ENCODE measurements at regions not wholly inside any gene's neighbourhood (a gene's known extent, or its start where the extent isn't known, plus 50 kb on each side); places are given as distances from the start of the nearest gene placed in this dataset.
A peak's percentile ranks its signal among the peaks of the same experiment; 100 is the strongest.

DNA sequence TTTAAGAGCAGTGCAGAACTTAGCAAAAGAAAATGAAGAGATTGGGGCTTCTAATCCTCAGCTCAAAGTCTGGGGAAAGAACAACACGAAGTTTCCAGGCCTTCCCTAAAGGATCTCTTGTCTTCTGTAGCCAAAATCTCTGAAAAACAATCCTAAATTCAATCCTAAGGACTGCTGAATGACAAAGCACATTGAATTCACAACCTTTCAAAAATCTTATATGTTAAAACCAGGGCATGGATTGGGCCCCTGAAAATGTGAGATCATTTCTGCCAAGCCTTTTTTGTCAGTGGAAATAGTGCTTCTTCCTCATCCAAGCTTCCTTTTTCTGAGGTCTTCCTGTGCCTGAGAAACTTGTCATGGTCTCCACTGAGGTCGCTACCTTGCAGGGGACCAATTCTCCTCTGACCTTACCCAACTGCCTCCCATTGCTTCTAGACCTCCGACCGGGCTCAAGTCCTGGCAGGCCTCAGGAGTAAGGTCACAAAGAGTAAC, 126.2 kb upstream of the ARID1B start:
- Histone ChIP-seq H3K36me3 (ENCODE audit: control insufficient read depth, insufficient read depth, low read length) (no peaks in the 10 kb centered on the region), H3K4me1 (ENCODE audit: control insufficient read depth, insufficient read depth, low read length) (peaks cover 9% of the 10 kb centered on the region), H3K27me3 (ENCODE audit: control insufficient read depth, insufficient read depth, low read length) (no peaks in the 10 kb centered on the region), H3K27ac (ENCODE audit: low read length) (no peak overlapping the region), H3K9me3 (ENCODE audit: control insufficient read depth, low read depth, low read length) (no peaks in the 10 kb centered on the region), H3K4me3 (ENCODE audit: low read length) (no peak overlapping the region)
- DNase-seq = no peak
- no CpG with 5 or more reads among the region's 4 CpGs for WGBS (ENCODE audit: insufficient coverage, low lambda C conversion rate)

- H3K27ac ChIP-seq (ENCODE audit: low read length) = no peak overlapping the region
- no peak overlapping the region for H3K4me3 ChIP-seq (ENCODE audit: low read length)
- H3K27me3 ChIP-seq (ENCODE audit: control insufficient read depth, insufficient read depth, low read length) = no peaks in the 10 kb centered on the region
- no peak for DNase-seq
- WGBS (ENCODE audit: insufficient coverage, low lambda C conversion rate) = no CpG with 5 or more reads among the region's 6 CpGs
- no peaks in the 10 kb centered on the region for H3K9me3 ChIP-seq (ENCODE audit: control insufficient read depth, low read depth, low read length)
- H3K36me3 ChIP-seq (ENCODE audit: control insufficient read depth, insufficient read depth, low read length) = no peaks in the 10 kb centered on the region
- H3K4me1 ChIP-seq (ENCODE audit: control insufficient read depth, insufficient read depth, low read length) = no peaks in the 10 kb centered on the region
These were observed 128.6 kb upstream of the ARID1B start for GRCh38 chr6:156648616-156649015.

- no peak overlapping the region for H3K27ac ChIP-seq (ENCODE audit: low read length)
- no peaks in the 10 kb centered on the region for H3K27me3 ChIP-seq (ENCODE audit: control insufficient read depth, insufficient read depth, low read length)
- H3K4me1 ChIP-seq (ENCODE audit: control insufficient read depth, insufficient read depth, low read length) = no peaks in the 10 kb centered on the region
- no peak for DNase-seq
- no peaks in the 10 kb centered on the region for H3K36me3 ChIP-seq (ENCODE audit: control insufficient read depth, insufficient read depth, low read length)
- no CpG with 5 or more reads among the region's 7 CpGs for WGBS (ENCODE audit: insufficient coverage, low lambda C conversion rate)
- no peak overlapping the region for H3K4me3 ChIP-seq (ENCODE audit: low read length)
- H3K9me3 ChIP-seq (ENCODE audit: control insufficient read depth, low read depth, low read length) = no peaks in the 10 kb centered on the region
These were observed 129.2 kb upstream of the ARID1B start for GRCh38 chr6:156647991-156648390.

DNA sequence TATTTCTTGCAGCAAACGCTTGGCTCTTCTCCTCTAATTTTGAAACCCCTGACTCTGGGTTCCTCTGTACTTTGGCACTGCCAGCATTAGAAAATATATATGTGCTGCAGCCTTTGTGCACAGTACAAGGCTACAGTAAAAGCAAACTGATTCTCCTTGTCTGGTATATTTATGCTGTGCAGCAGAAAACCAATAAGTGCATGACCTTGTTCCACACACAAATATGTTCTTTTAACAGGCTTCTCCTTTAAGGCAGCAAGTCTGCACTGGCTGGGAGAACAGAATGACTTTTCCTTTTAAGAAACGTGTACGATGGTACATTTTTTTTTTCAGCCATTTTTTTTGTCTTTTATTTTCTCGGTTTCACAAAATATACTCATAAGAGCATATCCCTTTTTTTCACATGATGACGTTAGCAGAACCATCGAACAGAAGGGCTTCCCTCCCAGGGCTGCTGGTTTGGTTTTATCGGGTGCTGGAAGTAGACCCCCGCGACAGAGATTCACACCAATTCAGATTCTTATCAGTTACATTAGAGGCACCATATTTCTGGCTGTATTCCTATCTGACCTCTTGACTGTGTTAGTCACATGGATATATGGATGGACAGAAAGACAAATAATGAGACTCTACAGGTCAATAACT, 129.9 kb upstream of the ARID1B start:
- H3K27ac ChIP-seq (ENCODE audit: low read length) = no peak overlapping the region
- no peak overlapping the region for H3K4me3 ChIP-seq (ENCODE audit: low read length)
- no peaks in the 10 kb centered on the region for H3K36me3 ChIP-seq (ENCODE audit: control insufficient read depth, insufficient read depth, low read length)
- no peaks in the 10 kb centered on the region for H3K4me1 ChIP-seq (ENCODE audit: control insufficient read depth, insufficient read depth, low read length)
- H3K9me3 ChIP-seq (ENCODE audit: control insufficient read depth, low read depth, low read length) = no peaks in the 10 kb centered on the region
- 66% methylated on average over 3 of the region's 9 CpGs for WGBS (ENCODE audit: insufficient coverage, low lambda C conversion rate)
- DNase-seq = no peak
- H3K27me3 ChIP-seq (ENCODE audit: control insufficient read depth, insufficient read depth, low read length) = no peaks in the 10 kb centered on the region

DNA sequence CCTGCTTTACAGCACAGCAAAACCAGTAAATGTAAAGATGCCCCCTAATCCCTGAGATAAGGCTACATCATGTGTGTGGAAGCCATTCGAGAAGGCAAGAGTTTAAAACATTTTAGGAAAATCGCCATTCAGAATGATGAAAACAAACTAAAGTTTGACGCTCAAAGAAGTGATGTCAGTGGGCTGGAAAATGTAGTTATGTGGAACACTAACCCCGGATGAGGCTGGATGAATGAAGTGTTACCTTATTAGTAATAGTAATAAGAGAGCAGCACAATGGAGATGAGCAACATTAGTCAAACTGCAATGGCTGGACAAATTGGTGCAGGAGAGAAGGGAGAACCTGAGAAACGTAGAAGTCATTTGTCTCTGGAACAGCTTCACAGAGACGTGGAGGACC, 130.7 kb upstream of the ARID1B start:
- Histone ChIP-seq H3K4me3 (ENCODE audit: low read length) (no peak overlapping the region), H3K9me3 (ENCODE audit: control insufficient read depth, low read depth, low read length) (no peaks in the 10 kb centered on the region), H3K36me3 (ENCODE audit: control insufficient read depth, insufficient read depth, low read length) (no peaks in the 10 kb centered on the region), H3K27me3 (ENCODE audit: control insufficient read depth, insufficient read depth, low read length) (no peaks in the 10 kb centered on the region), H3K27ac (ENCODE audit: low read length) (no peak overlapping the region), H3K4me1 (ENCODE audit: control insufficient read depth, insufficient read depth, low read length) (no peaks in the 10 kb centered on the region)
- no peak for DNase-seq
- 100% methylated on average over 1 of the region's 6 CpGs for WGBS (ENCODE audit: insufficient coverage, low lambda C conversion rate)

- no peaks in the 10 kb centered on the region for H3K9me3 ChIP-seq (ENCODE audit: control insufficient read depth, low read depth, low read length)
- H3K36me3 ChIP-seq (ENCODE audit: control insufficient read depth, insufficient read depth, low read length) = no peaks in the 10 kb centered on the region
- WGBS (ENCODE audit: insufficient coverage, low lambda C conversion rate) = 100% methylated on average over 1 of the region's 5 CpGs
- no peak overlapping the region for H3K4me3 ChIP-seq (ENCODE audit: low read length)
- no peaks in the 10 kb centered on the region for H3K27me3 ChIP-seq (ENCODE audit: control insufficient read depth, insufficient read depth, low read length)
- H3K27ac ChIP-seq (ENCODE audit: low read length) = no peak overlapping the region
- no peak for DNase-seq
- H3K4me1 ChIP-seq (ENCODE audit: control insufficient read depth, insufficient read depth, low read length) = no peaks in the 10 kb centered on the region
These were observed 132.1 kb upstream of the ARID1B start for GRCh38 chr6:156645097-156645496.

- no peaks in the 10 kb centered on the region for H3K9me3 ChIP-seq (ENCODE audit: control insufficient read depth, low read depth, low read length)
- H3K4me3 ChIP-seq (ENCODE audit: low read length) = no peak overlapping the region
- no peak for DNase-seq
- H3K27ac ChIP-seq (ENCODE audit: low read length) = no peak overlapping the region
- no peaks in the 10 kb centered on the region for H3K27me3 ChIP-seq (ENCODE audit: control insufficient read depth, insufficient read depth, low read length)
- H3K4me1 ChIP-seq (ENCODE audit: control insufficient read depth, insufficient read depth, low read length) = peaks cover 26% of the 10 kb centered on the region
- H3K36me3 ChIP-seq (ENCODE audit: control insufficient read depth, insufficient read depth, low read length) = no peaks in the 10 kb centered on the region
- 96% methylated on average over 8 of the region's 12 CpGs for WGBS (ENCODE audit: insufficient coverage, low lambda C conversion rate)
These were observed 138.0 kb upstream of the ARID1B start for GRCh38 chr6:156639009-156639721.

DNA sequence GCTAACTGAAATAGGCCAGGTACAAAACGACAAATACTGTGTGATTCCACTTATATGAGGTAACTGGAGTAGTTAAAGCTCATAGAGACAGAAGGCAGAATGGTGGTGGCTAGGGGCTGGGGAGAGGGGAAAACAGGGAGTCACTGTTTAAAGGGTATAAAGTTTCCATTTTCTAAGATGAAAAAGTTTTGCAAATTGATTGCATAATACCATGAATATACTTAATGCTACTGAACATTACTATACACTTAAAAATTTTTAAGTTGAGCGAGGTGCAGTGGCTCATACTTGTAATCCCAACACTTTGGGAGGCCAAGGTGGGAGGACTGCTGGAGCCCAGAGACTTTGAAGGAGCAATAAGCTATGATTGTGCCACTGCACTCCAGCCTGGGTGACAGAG, 138.6 kb upstream of the ARID1B start:
- H3K27me3 ChIP-seq (ENCODE audit: control insufficient read depth, insufficient read depth, low read length) = no peaks in the 10 kb centered on the region
- no CpG with 5 or more reads among the region's 2 CpGs for WGBS (ENCODE audit: insufficient coverage, low lambda C conversion rate)
- no peak overlapping the region for H3K4me3 ChIP-seq (ENCODE audit: low read length)
- no peaks in the 10 kb centered on the region for H3K36me3 ChIP-seq (ENCODE audit: control insufficient read depth, insufficient read depth, low read length)
- peaks cover 32% of the 10 kb centered on the region for H3K4me1 ChIP-seq (ENCODE audit: control insufficient read depth, insufficient read depth, low read length)
- no peak for DNase-seq
- no peaks in the 10 kb centered on the region for H3K9me3 ChIP-seq (ENCODE audit: control insufficient read depth, low read depth, low read length)
- H3K27ac ChIP-seq (ENCODE audit: low read length) = peak overlapping the region; percentile 97

GRCh38 chr6:156634951-156635371, 142.2 kb upstream of the ARID1B start:
- peak; percentile 43 to 82 for DNase-seq
- H3K4me3 ChIP-seq (ENCODE audit: low read length) = no peak overlapping the region
- H3K36me3 ChIP-seq (ENCODE audit: control insufficient read depth, insufficient read depth, low read length) = no peaks in the 10 kb centered on the region
- peaks cover 5% of the 10 kb centered on the region for H3K9me3 ChIP-seq (ENCODE audit: control insufficient read depth, low read depth, low read length)
- H3K4me1 ChIP-seq (ENCODE audit: control insufficient read depth, insufficient read depth, low read length) = peaks cover 40% of the 10 kb centered on the region
- no peaks in the 10 kb centered on the region for H3K27me3 ChIP-seq (ENCODE audit: control insufficient read depth, insufficient read depth, low read length)
- peak overlapping the region; percentile 86 for H3K27ac ChIP-seq (ENCODE audit: low read length)
- WGBS (ENCODE audit: insufficient coverage, low lambda C conversion rate) = no CpG with 5 or more reads among the region's 9 CpGs

- WGBS (ENCODE audit: insufficient coverage, low lambda C conversion rate) = no CpG with 5 or more reads among the region's 4 CpGs
- Histone ChIP-seq H3K4me3 (ENCODE audit: low read length) (no peak overlapping the region), H3K9me3 (ENCODE audit: control insufficient read depth, low read depth, low read length) (peaks cover 5% of the 10 kb centered on the region), H3K27me3 (ENCODE audit: control insufficient read depth, insufficient read depth, low read length) (no peaks in the 10 kb centered on the region), H3K4me1 (ENCODE audit: control insufficient read depth, insufficient read depth, low read length) (peaks cover 40% of the 10 kb centered on the region), H3K36me3 (ENCODE audit: control insufficient read depth, insufficient read depth, low read length) (no peaks in the 10 kb centered on the region), H3K27ac (ENCODE audit: low read length) (peak overlapping the region; percentile 86)
- DNase-seq = no peak
These were observed 143.1 kb upstream of the ARID1B start for GRCh38 chr6:156634048-156634447.

All from large intestine (tissue), 3 donors.